Neural cell (in vitro differentiated cells): ENCODE measurements at regions not wholly inside any gene's neighbourhood (a gene's known extent, or its start where the extent isn't known, plus 50 kb on each side); places are given as distances from the start of the nearest gene placed in this dataset.

Experiments used
- H2AFZ ChIP-seq: fragments of 200-600, 300-800 bp; sonication (generic), shearing (Covaris generic); 2 replicates; pipeline ENCODE4 v1.6.0; 2014; ENCODE audit warnings: low read depth, mild to moderate bottlenecking, antibody characterized with exemption, low read length, moderate library complexity
- H3F3A ChIP-seq: fragments of 200-600 bp; shearing (Covaris generic); 2 replicates; pipeline ENCODE4 v1.6.1; 2016; ENCODE audit warnings: mild to moderate bottlenecking, moderate library complexity, mixed read lengths, antibody characterized with exemption, low read length; ENCODE audit not compliant: insufficient read depth, poor library complexity, severe bottlenecking
- H3K27ac ChIP-seq: fragments of 200-600, 300-800 bp; sonication (generic), shearing (Covaris generic); 2 replicates; pipeline ENCODE4 v1.5.1; 2014; ENCODE audit warnings: mild to moderate bottlenecking, low read length, moderate library complexity
- H3K27me3 ChIP-seq: fragments of 300-800, 200-600 bp; sonication (generic), shearing (Covaris generic); 2 replicates; pipeline ENCODE4 v1.6.0; 2014; ENCODE audit warnings: mild to moderate bottlenecking, low read depth, low read length, moderate library complexity; ENCODE audit not compliant: insufficient read depth
- H3K36me3 ChIP-seq: fragments of 300-800, 200-600 bp; sonication (generic), shearing (Covaris generic); 2 replicates; pipeline ENCODE4 v1.5.1; 2014; ENCODE audit warnings: mild to moderate bottlenecking, antibody characterized with exemption, low read length, moderate library complexity; ENCODE audit not compliant: insufficient read depth
- H3K4me2 ChIP-seq: fragments of 300-800, 200-600 bp; sonication (generic), shearing (Covaris generic); 2 replicates; pipeline ENCODE4 v1.6.0; 2014; ENCODE audit warnings: mild to moderate bottlenecking, low read length
- H3K4me3 ChIP-seq: fragments of 300-800, 200-600 bp; sonication (generic), shearing (Covaris generic); 2 replicates; pipeline ENCODE4 v1.5.1; 2014; ENCODE audit warnings: mild to moderate bottlenecking, low read length, moderate library complexity
- H3K79me2 ChIP-seq: fragments of 200-600 bp; shearing (Covaris generic); replicated peaks from 2 replicates; pipeline ENCODE4 v1.6.0; 2014; ENCODE audit warnings: mild to moderate bottlenecking, low read length, moderate library complexity; ENCODE audit not compliant: insufficient read depth
- H3K9ac ChIP-seq: fragments of 300-800, 200-600 bp; sonication (generic), shearing (Covaris generic); 2 replicates; pipeline ENCODE4 v1.6.1; 2016; ENCODE audit warnings: mild to moderate bottlenecking, low read length, mixed read lengths
- H3K9me2 ChIP-seq: fragments of 200-600 bp; shearing (Covaris generic); 2 replicates; pipeline ENCODE4 v1.6.1; 2016; ENCODE audit warnings: mild to moderate bottlenecking, low read length, mixed read lengths; ENCODE audit not compliant: insufficient read depth
- H3K9me3 ChIP-seq: fragments of 200-600, 300-800 bp; sonication (generic), shearing (Covaris generic); 2 replicates; pipeline ENCODE4 v1.6.1; 2016; ENCODE audit warnings: mild to moderate bottlenecking, mixed run types, low read length, moderate library complexity, mixed read lengths
- H4K20me1 ChIP-seq: fragments of 200-600 bp; shearing (Covaris generic); 2 replicates; pipeline ENCODE4 v1.6.1; 2016; ENCODE audit warnings: mild to moderate bottlenecking, mixed run types; ENCODE audit not compliant: insufficient read depth
- CTCF ChIP-seq: fragments of 450-650 bp; IDR thresholded peaks from 2 replicates; pipeline ENCODE4 v1.5.1; 2014; ENCODE audit warnings: antibody characterized with exemption, mild to moderate bottlenecking, moderate library complexity; ENCODE audit not compliant: poor library complexity, severe bottlenecking
- EP300 ChIP-seq: fragments of 450-650 bp; conservative IDR thresholded peaks from 2 replicates; pipeline ENCODE4 v1.6.1; 2014; ENCODE audit warnings: antibody characterized with exemption, mild to moderate bottlenecking, moderate library complexity; ENCODE audit not compliant: poor library complexity, severe bottlenecking
- MXI1 ChIP-seq: fragments of 450-650 bp; conservative IDR thresholded peaks from 2 replicates; pipeline ENCODE4 v1.6.1; 2014; ENCODE audit warnings: antibody characterized with exemption, mild to moderate bottlenecking; ENCODE audit not compliant: poor library complexity, severe bottlenecking
- REST ChIP-seq: IDR thresholded peaks from 2 replicates; pipeline ENCODE4 v1.6.1; 2012; ENCODE audit warnings: borderline replicate concordance
- SMC3 ChIP-seq: fragments of 450-650 bp; conservative IDR thresholded peaks from 2 replicates; pipeline ENCODE4 v1.6.1; 2014; ENCODE audit warnings: antibody characterized with exemption, mild to moderate bottlenecking, moderate library complexity; ENCODE audit not compliant: poor library complexity
- TAF1 ChIP-seq: IDR thresholded peaks from 2 replicates; pipeline ENCODE4 v1.6.1; 2012; ENCODE audit warnings: low read depth

- Histone ChIP-seq H3K9ac (no peak overlapping the region), H3K4me2 (no peak overlapping the region), H3K27ac (no peak overlapping the region), H3F3A (no peaks in the 10 kb centered on the region), H3K4me3 (no peak overlapping the region), H3K27me3 (no peaks in the 10 kb centered on the region), H2AFZ (no peak overlapping the region), H4K20me1 (no peaks in the 10 kb centered on the region), H3K9me2 (no peaks in the 10 kb centered on the region), H3K36me3 (no peaks in the 10 kb centered on the region), H3K79me2 (no peaks in the 10 kb centered on the region), H3K9me3 (no peaks in the 10 kb centered on the region)
- TF ChIP-seq CTCF: no peak
- no peak for TF ChIP-seq TAF1
- no peak for TF ChIP-seq REST
- TF ChIP-seq EP300: no peak
- TF ChIP-seq SMC3: no peak
- TF ChIP-seq MXI1: no peak
These were observed 776.1 kb downstream of the KCNJ2 start for GRCh38 chr17:70945386-70945785.

- H3K27me3 ChIP-seq: no peaks in the 10 kb centered on the region
- H3K36me3 ChIP-seq: no peaks in the 10 kb centered on the region
- no peak overlapping the region for H3K4me3 ChIP-seq
- H3K27ac ChIP-seq: no peak overlapping the region
- H3K9ac ChIP-seq: no peak overlapping the region
- no peaks in the 10 kb centered on the region for H3K9me2 ChIP-seq
- no peak overlapping the region for H2AFZ ChIP-seq
- H3K9me3 ChIP-seq: no peaks in the 10 kb centered on the region
- H3K4me2 ChIP-seq: no peak overlapping the region
- H3K79me2 ChIP-seq: no peaks in the 10 kb centered on the region
- no peaks in the 10 kb centered on the region for H3F3A ChIP-seq
- no peaks in the 10 kb centered on the region for H4K20me1 ChIP-seq
- no peak for TF ChIP-seq CTCF
- TF ChIP-seq REST: no peak
These were observed 777.9 kb downstream of the KCNJ2 start for GRCh38 chr17:70947215-70947614.
